ENCODE measurements at regions not wholly inside any gene's neighbourhood (a gene's known extent, or its start where the extent isn't known, plus 50 kb on each side); places are given as distances from the start of the nearest gene placed in this dataset.

- no peak overlapping the region for H3K9ac ChIP-seq (ENCODE audit: insufficient read depth, low read depth, low read length)
- H3K79me2 ChIP-seq (ENCODE audit: insufficient read depth, low read length): no peaks in the 10 kb centered on the region
- no peaks in the 10 kb centered on the region for H4K20me1 ChIP-seq (ENCODE audit: insufficient read depth, low read length)
- ChIA-PET CTCF (ENCODE audit: low intra/inter-chr PET ratio, low total read pairs) (no interaction called here), POLR2A (no interaction called here)
- no peak for TF ChIP-seq ZNF710 (CRISPR knock-in tag; IDR thresholded peaks at IDR 0.05; ENCODE audit: borderline replicate concordance)
- no peak for TF ChIP-seq XRCC5 (optimal IDR thresholded peaks at IDR 0.05; ENCODE audit: low read length)
- no peak for TF ChIP-seq ZBTB14 (CRISPR knock-in tag; IDR thresholded peaks at IDR 0.05)
- no peak for TF ChIP-seq HHEX (CRISPR knock-in tag; IDR thresholded peaks at IDR 0.05)
- no peak for TF ChIP-seq ETV5 (CRISPR knock-in tag; IDR thresholded peaks at IDR 0.05; ENCODE audit: borderline replicate concordance)
- no peak for TF ChIP-seq ZBTB42 (CRISPR knock-in tag; IDR thresholded peaks at IDR 0.05)
- TF ChIP-seq KDM5A (IDR thresholded peaks at IDR 0.05; ENCODE audit: borderline replicate concordance, low read length): no peak
- TF ChIP-seq DMAP1 (CRISPR knock-in tag; IDR thresholded peaks at IDR 0.05): no peak
- TF ChIP-seq SMAD3 (CRISPR knock-in tag; IDR thresholded peaks at IDR 0.05): no peak
- no peak for TF ChIP-seq SNAPC2 (CRISPR knock-in tag; IDR thresholded peaks at IDR 0.05)
- TF ChIP-seq PLRG1 (conservative IDR thresholded peaks at IDR 0.05): no peak
- TF ChIP-seq ZNF350 (CRISPR knock-in tag; IDR thresholded peaks at IDR 0.05; ENCODE audit: borderline replicate concordance, low read depth): no peak
- TF ChIP-seq ZNF431 (CRISPR knock-in tag; IDR thresholded peaks at IDR 0.05; ENCODE audit: borderline replicate concordance, low read depth): no peak
- TF ChIP-seq ZNF570 (CRISPR knock-in tag; IDR thresholded peaks at IDR 0.05; ENCODE audit: borderline replicate concordance): no peak
- no peak for TF ChIP-seq DBP (CRISPR knock-in tag; IDR thresholded peaks at IDR 0.05; ENCODE audit: not compliant biosample characterization)
- no peak for TF ChIP-seq GABPA (IDR thresholded peaks at IDR 0.05; ENCODE audit: low read depth, low read length)
- TF ChIP-seq GABPA (CRISPR knock-in tag; IDR thresholded peaks at IDR 0.05; ENCODE audit: low read depth): no peak
- TF ChIP-seq ZFP62 (CRISPR knock-in tag; IDR thresholded peaks at IDR 0.05): no peak
- peaks cover 0 to 8% of the 10 kb centered on the region in 2 experiments; a peak in 3 of 5 replicates for H3K27me3 ChIP-seq (ENCODE audit: control insufficient read depth in 1 of 2, insufficient read depth in 2 of 2, low read length in 2 of 2)
- H3K4me1 ChIP-seq (ENCODE audit: insufficient read depth, low read length): peaks cover 14% of the 10 kb centered on the region
- H2AFZ ChIP-seq (ENCODE audit: low read length): no peak overlapping the region
- no peak overlapping the region for H3K4me2 ChIP-seq (ENCODE audit: low read depth, low read length)
- in situ Hi-C loops (cut with HindIII; ENCODE audit: extremely low pct_ligation_motif_present, low pct_unique_long_range_greater_than_20kb) (no loop called here), intact Hi-C loops (cut with micrococcal nuclease; ENCODE audit: unreplicated experiment) (no loop called here)
- no peak for ATAC-seq
- DNase-seq (ENCODE audit: low spot score): no peak
- FAIRE-seq: no peak
- no TSS peak for BruUV-seq (replicated peaks)
- no peaks in the 10 kb centered on the region for H3K36me3 ChIP-seq (replicated peaks in 1 of 2; ENCODE audit: control insufficient read depth in 1 of 2, insufficient read depth in 2 of 2, low read length in 2 of 2)
- H3K27ac ChIP-seq (ENCODE audit: extremely low read length, insufficient read depth, low read length): no peak overlapping the region
- H3K9me3 ChIP-seq (ENCODE audit: low read length): no peaks in the 10 kb centered on the region
- H3K4me3 ChIP-seq (replicated peaks in 1 of 3; ENCODE audit: insufficient read depth in 1 of 3, low read depth in 2 of 3, low read length in 3 of 3): no peak overlapping the region
These were observed 160.1 kb downstream of the PFKFB3 start for GRCh38 chr10:6362879-6363278.
